ENCODE measurements at regions not wholly inside any gene's neighbourhood (a gene's known extent, or its start where the extent isn't known, plus 50 kb on each side); places are given as distances from the start of the nearest gene placed in this dataset.

DNA sequence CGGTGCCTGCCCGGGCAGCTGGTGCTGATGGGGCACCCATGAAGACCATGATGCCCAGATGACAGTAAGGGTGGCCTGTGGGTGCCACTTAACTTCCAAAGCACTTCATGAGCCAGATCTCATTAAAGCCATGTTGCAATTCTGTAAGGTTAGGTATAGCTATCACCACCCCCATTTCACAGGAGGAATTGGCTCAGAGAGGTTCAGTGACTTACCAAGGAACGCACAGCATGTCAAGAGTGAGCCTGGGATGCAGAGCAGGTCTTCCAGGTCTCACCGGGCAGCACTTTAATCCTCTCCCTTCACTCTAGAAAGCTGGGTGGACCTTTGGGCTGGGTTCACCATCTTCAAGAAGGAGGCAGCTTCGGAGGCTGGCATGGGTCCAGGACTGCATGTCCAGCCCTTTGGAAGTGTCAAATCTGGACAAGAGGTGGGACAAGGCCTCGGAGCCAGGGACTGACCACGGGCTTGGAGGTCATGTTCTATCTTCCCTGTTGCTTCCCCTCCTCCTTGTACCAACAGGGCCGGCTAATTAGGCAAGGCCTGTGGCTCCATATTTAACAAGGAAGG lies 189.8 kb downstream of the URI1 start:
- Histone ChIP-seq H3K4me1 (ENCODE audit: control insufficient read depth in 3 of 3, insufficient read depth in 2 of 3, low read depth in 1 of 3, low read length in 2 of 3) (no peaks in the 10 kb centered on the region), H3K36me3 (ENCODE audit: control insufficient read depth in 3 of 3, insufficient read depth in 2 of 3, low read depth in 1 of 3, low read length in 3 of 3) (no peaks in the 10 kb centered on the region), H3K27ac (ENCODE audit: low read depth in 1 of 3, low read length in 2 of 3) (no peak overlapping the region), H3K27me3 (ENCODE audit: control insufficient read depth in 3 of 3, insufficient read depth in 3 of 3, low read length in 3 of 3) (no peaks in the 10 kb centered on the region), H3K9me3 (ENCODE audit: control insufficient read depth in 2 of 2, insufficient read depth in 1 of 2, low read depth in 1 of 2, low read length in 1 of 2) (no peaks in the 10 kb centered on the region), H3K4me3 (ENCODE audit: low read depth in 1 of 3, low read length in 3 of 3) (no peak overlapping the region)
- FAIRE-seq (no peak), DNase-seq (no peak)
- 84 to 86% (median 85%) methylated on average over 7 to 8 of the region's 8 CpGs for WGBS, 3 donors

GRCh38 chr19:30132343-30133075 lies 190.5 kb downstream of the URI1 start:
- Histone ChIP-seq H3K4me1 (ENCODE audit: control insufficient read depth in 3 of 3, insufficient read depth in 2 of 3, low read depth in 1 of 3, low read length in 2 of 3) (no peaks in the 10 kb centered on the region), H3K27ac (ENCODE audit: low read depth in 1 of 3, low read length in 2 of 3) (no peak overlapping the region), H3K9me3 (ENCODE audit: control insufficient read depth in 2 of 2, insufficient read depth in 1 of 2, low read depth in 1 of 2, low read length in 1 of 2) (no peaks in the 10 kb centered on the region), H3K36me3 (ENCODE audit: control insufficient read depth in 3 of 3, insufficient read depth in 2 of 3, low read depth in 1 of 3, low read length in 3 of 3) (no peaks in the 10 kb centered on the region), H3K4me3 (ENCODE audit: low read depth in 1 of 3, low read length in 3 of 3) (no peak overlapping the region), H3K27me3 (ENCODE audit: control insufficient read depth in 3 of 3, insufficient read depth in 3 of 3, low read length in 3 of 3) (no peaks in the 10 kb centered on the region)
- DNase-seq (no peak), FAIRE-seq (no peak)
- WGBS, 3 donors, result 91 to 92% (median 91%) methylated on average over 16 of the region's 16 CpGs

DNA sequence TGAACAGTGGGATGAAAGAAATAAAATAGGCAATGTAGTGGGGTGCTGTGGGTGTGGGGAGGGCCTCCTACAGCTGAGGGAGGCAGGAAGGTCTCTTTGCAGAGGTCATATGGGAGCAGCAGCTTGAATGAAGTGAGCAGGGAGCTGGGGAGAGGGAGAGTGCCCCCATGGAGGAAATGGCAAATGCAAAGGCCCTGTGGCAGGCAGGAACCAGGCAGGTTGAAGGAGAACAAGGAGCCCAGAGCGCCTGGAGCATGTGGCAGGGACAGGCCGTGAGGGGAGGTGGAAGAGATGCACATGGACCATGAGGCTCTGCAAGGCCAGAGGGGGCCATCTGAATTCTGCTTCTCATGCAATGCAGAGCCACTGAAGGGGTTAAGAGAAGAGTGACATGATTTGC lies 191.8 kb downstream of the URI1 start:
- no peaks in the 10 kb centered on the region for H3K27me3 ChIP-seq (ENCODE audit: control insufficient read depth in 3 of 3, insufficient read depth in 3 of 3, low read length in 3 of 3)
- no peaks in the 10 kb centered on the region for H3K4me1 ChIP-seq (ENCODE audit: control insufficient read depth in 3 of 3, insufficient read depth in 2 of 3, low read depth in 1 of 3, low read length in 2 of 3)
- FAIRE-seq (no peak), DNase-seq (no peak)
- no peak overlapping the region for H3K27ac ChIP-seq (ENCODE audit: low read depth in 1 of 3, low read length in 2 of 3)
- WGBS, 3 donors, result 77 to 93% (median 88%) methylated on average over 2 of the region's 2 CpGs
- no peaks in the 10 kb centered on the region for H3K9me3 ChIP-seq (ENCODE audit: control insufficient read depth in 2 of 2, insufficient read depth in 1 of 2, low read depth in 1 of 2, low read length in 1 of 2)
- no peak overlapping the region for H3K4me3 ChIP-seq (ENCODE audit: low read depth in 1 of 3, low read length in 3 of 3)
- H3K36me3 ChIP-seq (ENCODE audit: control insufficient read depth in 3 of 3, insufficient read depth in 2 of 3, low read depth in 1 of 3, low read length in 3 of 3), result no peaks in the 10 kb centered on the region

- H3K27ac ChIP-seq (ENCODE audit: low read depth in 1 of 3, low read length in 2 of 3), result no peak overlapping the region
- no peak for DNase-seq
- WGBS, 3 donors, result 64 to 73% (median 64%) methylated on average over 12 of the region's 12 CpGs
These were observed 193.2 kb downstream of the URI1 start for GRCh38 chr19:30135093-30135757.

DNA sequence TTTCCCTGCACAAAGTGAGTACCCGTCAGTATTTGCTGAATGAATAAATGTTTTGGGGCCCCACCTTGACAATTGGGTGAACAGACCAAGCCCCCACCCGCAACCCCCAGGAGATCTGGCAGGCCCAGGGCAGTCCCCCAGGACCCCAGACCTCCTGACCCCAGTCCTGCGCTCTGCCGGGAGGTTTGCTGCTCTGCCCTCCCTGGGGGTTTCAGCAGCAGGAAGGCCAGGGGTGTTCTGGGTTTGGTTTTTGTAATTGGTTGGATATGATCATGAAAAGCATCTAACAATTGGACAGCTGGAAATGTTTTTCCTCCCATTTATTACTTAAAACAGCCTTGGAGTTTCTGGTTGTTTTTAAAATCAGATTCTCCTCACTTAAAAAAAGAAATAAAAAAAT lies 193.8 kb downstream of the URI1 start:
- DNase-seq (no peak), FAIRE-seq (no peak)
- Histone ChIP-seq H3K4me3 (ENCODE audit: low read depth in 1 of 3, low read length in 3 of 3) (no peak overlapping the region), H3K36me3 (ENCODE audit: control insufficient read depth in 3 of 3, insufficient read depth in 2 of 3, low read depth in 1 of 3, low read length in 3 of 3) (no peaks in the 10 kb centered on the region), H3K27me3 (ENCODE audit: control insufficient read depth in 3 of 3, insufficient read depth in 3 of 3, low read length in 3 of 3) (no peaks in the 10 kb centered on the region), H3K9me3 (ENCODE audit: control insufficient read depth in 2 of 2, insufficient read depth in 1 of 2, low read depth in 1 of 2, low read length in 1 of 2) (no peaks in the 10 kb centered on the region), H3K27ac (ENCODE audit: low read depth in 1 of 3, low read length in 2 of 3) (no peak overlapping the region), H3K4me1 (ENCODE audit: control insufficient read depth in 3 of 3, insufficient read depth in 2 of 3, low read depth in 1 of 3, low read length in 2 of 3) (no peaks in the 10 kb centered on the region)
- 84 to 94% (median 89%) methylated on average over 4 of the region's 4 CpGs for WGBS, 3 donors

More at GRCh38 chr19:30135093-30135757, 193.2 kb downstream of the URI1 start:
- FAIRE-seq, result no peak
- Histone ChIP-seq H3K4me1 (ENCODE audit: control insufficient read depth in 3 of 3, insufficient read depth in 2 of 3, low read depth in 1 of 3, low read length in 2 of 3) (no peaks in the 10 kb centered on the region), H3K27me3 (ENCODE audit: control insufficient read depth in 3 of 3, insufficient read depth in 3 of 3, low read length in 3 of 3) (no peaks in the 10 kb centered on the region), H3K9me3 (ENCODE audit: control insufficient read depth in 2 of 2, insufficient read depth in 1 of 2, low read depth in 1 of 2, low read length in 1 of 2) (no peaks in the 10 kb centered on the region), H3K36me3 (ENCODE audit: control insufficient read depth in 3 of 3, insufficient read depth in 2 of 3, low read depth in 1 of 3, low read length in 3 of 3) (no peaks in the 10 kb centered on the region), H3K4me3 (ENCODE audit: low read depth in 1 of 3, low read length in 3 of 3) (no peak overlapping the region)

DNA sequence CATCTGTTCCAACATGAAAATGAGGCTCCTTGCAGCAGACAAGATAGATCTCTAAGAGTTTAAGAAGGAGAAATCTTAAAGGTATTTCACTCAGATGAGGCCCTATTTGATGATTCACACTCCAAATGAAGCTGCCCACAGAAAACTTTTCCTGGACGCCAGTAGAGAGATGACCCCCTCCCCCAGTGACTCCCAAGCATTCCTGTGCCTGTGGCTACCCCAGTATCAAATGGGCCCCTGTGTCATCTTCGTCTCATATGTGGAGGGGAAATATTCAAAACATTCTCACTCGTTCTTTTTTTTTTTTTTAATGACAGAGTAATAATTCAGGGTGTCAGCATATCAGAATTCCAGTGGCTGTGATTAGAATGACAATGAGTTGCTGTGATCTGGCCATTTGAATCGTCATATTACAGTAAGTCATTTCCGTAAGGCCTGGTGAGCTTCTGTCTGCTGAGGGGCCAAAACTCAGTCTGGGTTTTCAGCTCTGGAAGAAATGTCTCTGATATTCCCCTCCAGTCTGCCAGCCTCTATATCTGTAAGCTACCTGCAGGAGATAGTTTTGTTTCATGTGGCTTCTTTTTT lies 194.7 kb downstream of the URI1 start:
- FAIRE-seq (no peak), DNase-seq (no peak)
- Histone ChIP-seq H3K4me3 (ENCODE audit: low read depth in 1 of 3, low read length in 3 of 3) (no peak overlapping the region), H3K36me3 (ENCODE audit: control insufficient read depth in 3 of 3, insufficient read depth in 2 of 3, low read depth in 1 of 3, low read length in 3 of 3) (no peaks in the 10 kb centered on the region), H3K4me1 (ENCODE audit: control insufficient read depth in 3 of 3, insufficient read depth in 2 of 3, low read depth in 1 of 3, low read length in 2 of 3) (no peaks in the 10 kb centered on the region), H3K27me3 (ENCODE audit: control insufficient read depth in 3 of 3, insufficient read depth in 3 of 3, low read length in 3 of 3) (no peaks in the 10 kb centered on the region), H3K9me3 (ENCODE audit: control insufficient read depth in 2 of 2, insufficient read depth in 1 of 2, low read depth in 1 of 2, low read length in 1 of 2) (no peaks in the 10 kb centered on the region), H3K27ac (ENCODE audit: low read depth in 1 of 3, low read length in 2 of 3) (no peak overlapping the region)
- 68 to 80% (median 72%) methylated on average over 5 of the region's 5 CpGs for WGBS, 3 donors

DNA sequence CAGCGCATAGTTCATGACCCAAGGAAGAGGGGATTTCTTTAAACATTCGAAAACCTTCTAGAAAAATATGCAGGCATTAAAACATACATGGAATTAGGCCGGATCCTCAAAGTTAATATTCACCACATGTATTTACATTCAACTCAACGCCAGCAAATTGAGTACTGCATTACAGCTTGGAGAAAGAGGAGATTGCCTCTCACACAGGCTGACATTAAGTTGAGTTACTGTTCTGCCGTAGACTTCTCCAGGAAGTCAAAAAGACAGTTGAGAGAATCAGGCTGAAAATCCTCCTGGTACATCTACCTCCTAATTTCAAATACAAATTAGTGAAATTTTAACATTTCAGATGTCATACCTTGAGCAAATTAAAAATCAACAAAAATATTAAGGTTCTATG lies 195.7 kb downstream of the URI1 start:
- DNase-seq (no peak), FAIRE-seq (no peak)
- Histone ChIP-seq H3K36me3 (ENCODE audit: control insufficient read depth in 3 of 3, insufficient read depth in 2 of 3, low read depth in 1 of 3, low read length in 3 of 3) (no peaks in the 10 kb centered on the region), H3K9me3 (ENCODE audit: control insufficient read depth in 2 of 2, insufficient read depth in 1 of 2, low read depth in 1 of 2, low read length in 1 of 2) (no peaks in the 10 kb centered on the region), H3K27me3 (ENCODE audit: control insufficient read depth in 3 of 3, insufficient read depth in 3 of 3, low read length in 3 of 3) (no peaks in the 10 kb centered on the region), H3K27ac (ENCODE audit: low read depth in 1 of 3, low read length in 2 of 3) (no peak overlapping the region), H3K4me1 (ENCODE audit: control insufficient read depth in 3 of 3, insufficient read depth in 2 of 3, low read depth in 1 of 3, low read length in 2 of 3) (no peaks in the 10 kb centered on the region), H3K4me3 (ENCODE audit: low read depth in 1 of 3, low read length in 3 of 3) (no peak overlapping the region)
- WGBS, 3 donors, result 67 to 77% (median 71%) methylated on average over 5 of the region's 5 CpGs

DNA sequence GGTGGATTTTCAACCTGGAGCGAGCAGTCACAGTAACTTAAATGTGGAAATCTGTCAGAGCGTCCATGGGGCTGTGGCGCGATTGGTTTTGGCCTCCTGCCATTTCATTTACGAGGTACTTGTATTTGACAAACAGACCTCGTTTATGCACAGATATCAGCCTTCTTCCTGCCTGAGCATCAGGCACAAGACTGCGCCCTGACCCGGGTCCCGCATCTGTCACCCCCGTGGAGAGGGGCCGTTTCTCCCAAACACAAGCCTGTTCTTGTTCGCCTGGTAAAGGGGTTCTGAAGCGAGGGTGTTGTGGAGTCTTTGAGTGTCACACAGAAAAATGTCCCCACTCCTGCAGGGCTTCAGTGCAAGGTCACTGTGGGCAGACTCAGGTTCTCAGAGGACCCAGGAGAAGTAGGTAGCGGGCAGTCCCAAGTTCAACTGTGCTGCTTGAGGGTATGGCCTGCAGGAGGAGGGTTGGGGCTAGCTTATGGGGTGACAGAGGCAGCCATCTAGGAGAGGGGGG lies 202.3 kb downstream of the URI1 start:
- Histone ChIP-seq H3K27ac (ENCODE audit: low read depth in 1 of 3, low read length in 2 of 3) (no peak overlapping the region), H3K9me3 (ENCODE audit: control insufficient read depth in 2 of 2, insufficient read depth in 1 of 2, low read depth in 1 of 2, low read length in 1 of 2) (no peaks in the 10 kb centered on the region), H3K36me3 (ENCODE audit: control insufficient read depth in 3 of 3, insufficient read depth in 2 of 3, low read depth in 1 of 3, low read length in 3 of 3) (no peaks in the 10 kb centered on the region), H3K4me1 (ENCODE audit: control insufficient read depth in 3 of 3, insufficient read depth in 2 of 3, low read depth in 1 of 3, low read length in 2 of 3) (no peaks in the 10 kb centered on the region), H3K27me3 (ENCODE audit: control insufficient read depth in 3 of 3, insufficient read depth in 3 of 3, low read length in 3 of 3) (no peaks in the 10 kb centered on the region), H3K4me3 (ENCODE audit: low read depth in 1 of 3, low read length in 3 of 3) (no peak overlapping the region)
- WGBS, 3 donors, result 56 to 77% (median 75%) methylated on average over 14 of the region's 14 CpGs
- FAIRE-seq, result no peak
- no peak for DNase-seq

Measured in small intestine (tissue), 7 donors.